ENCODE measurements at regions not wholly inside any gene's neighbourhood (a gene's known extent, or its start where the extent isn't known, plus 50 kb on each side); places are given as distances from the start of the nearest gene placed in this dataset.

GRCh38 chr12:24554612-24555295, 394.1 kb downstream of the BCAT1 start:
- no peak for DNase-seq

GRCh38 chr12:24553259-24553658, 395.6 kb downstream of the BCAT1 start:
- DNase-seq = no peak

GRCh38 chr12:24551163-24551786, 397.6 kb downstream of the BCAT1 start:
- DNase-seq = no peak

- DNase-seq = no peak
These were observed 398.3 kb downstream of the BCAT1 start for GRCh38 chr12:24550609-24551008.

GRCh38 chr12:24546661-24547060, 402.2 kb downstream of the BCAT1 start:
- no peak for DNase-seq

GRCh38 chr12:24546084-24546483, 402.8 kb downstream of the BCAT1 start:
- no peak for DNase-seq

GRCh38 chr12:24544368-24544767, 404.5 kb downstream of the BCAT1 start:
- no peak for DNase-seq

GRCh38 chr12:24541193-24541871, 407.6 kb downstream of the BCAT1 start:
- DNase-seq = no peak

GRCh38 chr12:24539646-24540045, 409.3 kb downstream of the BCAT1 start:
- DNase-seq = no peak

GRCh38 chr12:24537083-24537860, 411.6 kb downstream of the BCAT1 start:
- DNase-seq = no peak

GRCh38 chr12:24535334-24536069, 413.4 kb downstream of the BCAT1 start:
- DNase-seq = no peak

- DNase-seq = no peak
These were observed 414.3 kb downstream of the BCAT1 start for GRCh38 chr12:24534622-24535021.

- no peak for DNase-seq
These were observed 415.1 kb downstream of the BCAT1 start for GRCh38 chr12:24533716-24534352.

- DNase-seq = no peak
These were observed 418.2 kb downstream of the BCAT1 start for GRCh38 chr12:24530689-24531088.

GRCh38 chr12:24527102-24527501, 421.8 kb downstream of the BCAT1 start:
- no peak for DNase-seq

- DNase-seq = no peak
These were observed 426.2 kb downstream of the BCAT1 start for GRCh38 chr12:24522736-24523135.

GRCh38 chr12:24519759-24520158, 429.1 kb downstream of the BCAT1 start:
- no peak for DNase-seq

GRCh38 chr12:24517000-24517399, 431.9 kb downstream of the BCAT1 start:
- DNase-seq = no peak

GRCh38 chr12:24510581-24511125, 438.2 kb downstream of the BCAT1 start:
- no peak for DNase-seq

- DNase-seq = no peak
These were observed 441.1 kb downstream of the BCAT1 start for GRCh38 chr12:24507827-24508226.

- no peak for DNase-seq
These were observed 443.4 kb downstream of the BCAT1 start for GRCh38 chr12:24505366-24506015.
